ENCODE measurements at regions not wholly inside any gene's neighbourhood (a gene's known extent, or its start where the extent isn't known, plus 50 kb on each side); places are given as distances from the start of the nearest gene placed in this dataset.

DNA sequence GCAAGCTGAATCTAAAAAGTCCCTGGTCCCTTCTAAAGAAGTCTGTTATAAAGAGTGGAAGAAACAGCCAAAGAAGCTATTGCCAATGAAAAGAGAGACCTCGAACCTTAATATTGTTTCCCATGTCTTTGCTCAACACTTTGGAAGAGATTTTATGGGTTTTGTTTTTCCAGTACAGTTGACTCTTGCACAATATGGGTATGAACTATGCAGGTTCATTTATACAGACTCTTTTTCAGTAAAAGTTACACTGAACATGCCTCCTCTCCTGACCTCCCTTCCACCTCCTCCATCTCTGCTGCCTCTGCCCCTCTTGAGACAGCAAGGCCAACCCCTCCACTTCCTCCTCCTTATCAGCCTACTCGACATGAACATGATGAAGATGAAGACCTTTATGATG is 332.5 kb downstream of the SETD4 start:
- TF ChIP-seq, protein P1, sequence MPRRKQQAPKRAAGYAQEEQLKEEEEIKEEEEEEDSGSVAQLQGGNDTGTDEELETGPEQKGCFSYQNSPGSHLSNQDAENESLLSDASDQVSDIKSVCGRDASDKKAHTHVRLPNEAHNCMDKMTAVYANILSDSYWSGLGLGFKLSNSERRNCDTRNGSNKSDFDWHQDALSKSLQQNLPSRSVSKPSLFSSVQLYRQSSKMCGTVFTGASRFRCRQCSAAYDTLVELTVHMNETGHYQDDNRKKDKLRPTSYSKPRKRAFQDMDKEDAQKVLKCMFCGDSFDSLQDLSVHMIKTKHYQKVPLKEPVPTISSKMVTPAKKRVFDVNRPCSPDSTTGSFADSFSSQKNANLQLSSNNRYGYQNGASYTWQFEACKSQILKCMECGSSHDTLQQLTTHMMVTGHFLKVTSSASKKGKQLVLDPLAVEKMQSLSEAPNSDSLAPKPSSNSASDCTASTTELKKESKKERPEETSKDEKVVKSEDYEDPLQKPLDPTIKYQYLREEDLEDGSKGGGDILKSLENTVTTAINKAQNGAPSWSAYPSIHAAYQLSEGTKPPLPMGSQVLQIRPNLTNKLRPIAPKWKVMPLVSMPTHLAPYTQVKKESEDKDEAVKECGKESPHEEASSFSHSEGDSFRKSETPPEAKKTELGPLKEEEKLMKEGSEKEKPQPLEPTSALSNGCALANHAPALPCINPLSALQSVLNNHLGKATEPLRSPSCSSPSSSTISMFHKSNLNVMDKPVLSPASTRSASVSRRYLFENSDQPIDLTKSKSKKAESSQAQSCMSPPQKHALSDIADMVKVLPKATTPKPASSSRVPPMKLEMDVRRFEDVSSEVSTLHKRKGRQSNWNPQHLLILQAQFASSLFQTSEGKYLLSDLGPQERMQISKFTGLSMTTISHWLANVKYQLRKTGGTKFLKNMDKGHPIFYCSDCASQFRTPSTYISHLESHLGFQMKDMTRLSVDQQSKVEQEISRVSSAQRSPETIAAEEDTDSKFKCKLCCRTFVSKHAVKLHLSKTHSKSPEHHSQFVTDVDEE (CRISPR knock-in tag; IDR thresholded peaks at IDR 0.05) = no peak
- no peak for TF ChIP-seq ISL1 (CRISPR knock-in tag; IDR thresholded peaks at IDR 0.05)
- no peak for TF ChIP-seq PATZ1 (CRISPR knock-in tag; IDR thresholded peaks at IDR 0.05; ENCODE audit: borderline replicate concordance)
- TF ChIP-seq TCF4 (CRISPR knock-in tag; IDR thresholded peaks at IDR 0.05; ENCODE audit: borderline replicate concordance) = no peak
- TF ChIP-seq ZFP3 (CRISPR knock-in tag; IDR thresholded peaks at IDR 0.05) = no peak
- no peak for TF ChIP-seq ARNTL (CRISPR knock-in tag; IDR thresholded peaks at IDR 0.05; ENCODE audit: borderline replicate concordance, low read depth)
- TF ChIP-seq ZC3H10 (CRISPR knock-in tag; IDR thresholded peaks at IDR 0.05) = no peak
- no peak for TF ChIP-seq TOX (CRISPR knock-in tag; IDR thresholded peaks at IDR 0.05; ENCODE audit: borderline replicate concordance)
- TF ChIP-seq, protein P2, sequence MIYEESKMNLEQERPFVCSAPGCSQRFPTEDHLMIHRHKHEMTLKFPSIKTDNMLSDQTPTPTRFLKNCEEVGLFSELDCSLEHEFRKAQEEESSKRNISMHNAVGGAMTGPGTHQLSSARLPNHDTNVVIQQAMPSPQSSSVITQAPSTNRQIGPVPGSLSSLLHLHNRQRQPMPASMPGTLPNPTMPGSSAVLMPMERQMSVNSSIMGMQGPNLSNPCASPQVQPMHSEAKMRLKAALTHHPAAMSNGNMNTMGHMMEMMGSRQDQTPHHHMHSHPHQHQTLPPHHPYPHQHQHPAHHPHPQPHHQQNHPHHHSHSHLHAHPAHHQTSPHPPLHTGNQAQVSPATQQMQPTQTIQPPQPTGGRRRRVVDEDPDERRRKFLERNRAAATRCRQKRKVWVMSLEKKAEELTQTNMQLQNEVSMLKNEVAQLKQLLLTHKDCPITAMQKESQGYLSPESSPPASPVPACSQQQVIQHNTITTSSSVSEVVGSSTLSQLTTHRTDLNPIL (CRISPR knock-in tag; IDR thresholded peaks at IDR 0.05; ENCODE audit: low read depth) = no peak
- no peak for TF ChIP-seq RARB (CRISPR knock-in tag; IDR thresholded peaks at IDR 0.05)
- TF ChIP-seq ZFP30 (CRISPR knock-in tag; IDR thresholded peaks at IDR 0.05) = no peak
- no peak for TF ChIP-seq ZNF565 (CRISPR knock-in tag; conservative IDR thresholded peaks at IDR 0.05; ENCODE audit: low read depth)
- no peak for TF ChIP-seq POU6F1 (CRISPR knock-in tag; IDR thresholded peaks at IDR 0.05; ENCODE audit: borderline replicate concordance, low read depth)
- TF ChIP-seq ZNF8 (CRISPR knock-in tag; IDR thresholded peaks at IDR 0.05) = no peak
- no peak for TF ChIP-seq PPARA (CRISPR knock-in tag; IDR thresholded peaks at IDR 0.05; ENCODE audit: borderline replicate concordance)
- TF ChIP-seq ESRRG (CRISPR knock-in tag; IDR thresholded peaks at IDR 0.05) = no peak
- TF ChIP-seq SNAI2 (CRISPR knock-in tag; IDR thresholded peaks at IDR 0.05) = no peak
- TF ChIP-seq ZNF70 (CRISPR knock-in tag; IDR thresholded peaks at IDR 0.05) = no peak
- TF ChIP-seq, protein P3, sequence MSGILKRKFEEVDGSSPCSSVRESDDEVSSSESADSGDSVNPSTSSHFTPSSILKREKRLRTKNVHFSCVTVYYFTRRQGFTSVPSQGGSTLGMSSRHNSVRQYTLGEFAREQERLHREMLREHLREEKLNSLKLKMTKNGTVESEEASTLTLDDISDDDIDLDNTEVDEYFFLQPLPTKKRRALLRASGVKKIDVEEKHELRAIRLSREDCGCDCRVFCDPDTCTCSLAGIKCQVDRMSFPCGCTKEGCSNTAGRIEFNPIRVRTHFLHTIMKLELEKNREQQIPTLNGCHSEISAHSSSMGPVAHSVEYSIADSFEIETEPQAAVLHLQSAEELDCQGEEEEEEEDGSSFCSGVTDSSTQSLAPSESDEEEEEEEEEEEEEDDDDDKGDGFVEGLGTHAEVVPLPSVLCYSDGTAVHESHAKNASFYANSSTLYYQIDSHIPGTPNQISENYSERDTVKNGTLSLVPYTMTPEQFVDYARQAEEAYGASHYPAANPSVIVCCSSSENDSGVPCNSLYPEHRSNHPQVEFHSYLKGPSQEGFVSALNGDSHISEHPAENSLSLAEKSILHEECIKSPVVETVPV (CRISPR knock-in tag; IDR thresholded peaks at IDR 0.05) = no peak
- no peak for TF ChIP-seq OSR1 (CRISPR knock-in tag; IDR thresholded peaks at IDR 0.05)
- no peak for ATAC-seq

DNA sequence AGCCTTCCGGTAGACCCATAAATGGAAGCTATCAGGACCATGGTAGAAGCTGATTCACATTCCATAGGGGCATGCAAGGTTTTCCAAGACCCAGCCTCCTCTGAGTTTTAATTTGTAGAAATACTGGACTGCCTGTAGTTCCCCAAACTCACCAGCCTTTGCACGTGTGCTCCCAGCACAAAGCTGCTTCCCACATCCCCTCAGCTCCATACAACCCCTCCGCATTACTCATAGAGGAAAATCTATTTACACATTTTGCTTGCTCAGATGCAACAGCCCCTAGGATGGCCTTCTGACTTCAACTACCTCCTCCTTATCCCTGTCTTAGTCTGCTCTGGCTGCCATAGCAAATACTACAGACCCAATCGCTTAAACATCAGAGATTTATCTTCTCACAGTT is 336.2 kb downstream of the SETD4 start:
- TF ChIP-seq PPARA (CRISPR knock-in tag; IDR thresholded peaks at IDR 0.05; ENCODE audit: borderline replicate concordance) (no peak), ZC3H10 (CRISPR knock-in tag; IDR thresholded peaks at IDR 0.05) (no peak), TOX (CRISPR knock-in tag; IDR thresholded peaks at IDR 0.05; ENCODE audit: borderline replicate concordance) (no peak), BACH2 (CRISPR knock-in tag; IDR thresholded peaks at IDR 0.05; ENCODE audit: borderline replicate concordance) (no peak), ZNF8 (CRISPR knock-in tag; IDR thresholded peaks at IDR 0.05) (no peak), POU6F1 (CRISPR knock-in tag; IDR thresholded peaks at IDR 0.05; ENCODE audit: borderline replicate concordance, low read depth) (no peak), ZFP30 (CRISPR knock-in tag; IDR thresholded peaks at IDR 0.05) (no peak), ARNTL (CRISPR knock-in tag; IDR thresholded peaks at IDR 0.05; ENCODE audit: borderline replicate concordance, low read depth) (no peak), GLIS3 (CRISPR knock-in tag; IDR thresholded peaks at IDR 0.05) (no peak), ZFP3 (CRISPR knock-in tag; IDR thresholded peaks at IDR 0.05) (no peak)
- ATAC-seq = no peak

Data from SK-N-SH treated with all-trans-retinoic acid at 6 μM for 48 hours (cell line).